Dendritic cell treated with granulocyte-macrophage colony-stimulating factor and Interleukin-4, amounts not matched to agents 40 ng/mL and 50 ng/mL, for 4 days (primary cell): ENCODE measurements at regions not wholly inside any gene's neighbourhood (a gene's known extent, or its start where the extent isn't known, plus 50 kb on each side); places are given as distances from the start of the nearest gene placed in this dataset.

Source experiments
- H3K27ac Mint-ChIP-seq: one replicate; pipeline ENCODE4 v1.8.0; 2022; ENCODE audit warnings: mild to moderate bottlenecking, mixed read lengths
- H3K27me3 Mint-ChIP-seq: one replicate; pipeline ENCODE4 v1.8.0; 2022; ENCODE audit warnings: mild to moderate bottlenecking, mixed read lengths
- H3K36me3 Mint-ChIP-seq: one replicate; pipeline ENCODE4 v1.8.0; 2022; ENCODE audit warnings: low read depth, mixed read lengths
- H3K4me1 Mint-ChIP-seq: one replicate; pipeline ENCODE4 v1.8.0; 2022; ENCODE audit warnings: low read depth, mixed read lengths
- H3K4me3 Mint-ChIP-seq: one replicate; pipeline ENCODE4 v1.8.0; 2022; ENCODE audit warnings: mild to moderate bottlenecking, moderate library complexity, mixed read lengths
- H3K9me3 Mint-ChIP-seq: one replicate; pipeline ENCODE4 v1.8.0; 2022; ENCODE audit warnings: mixed read lengths
- intact Hi-C: fragments of 100-400 bp; cut with micrococcal nuclease; formaldehyde crosslinking; loops from one replicate; pipeline ENCODE4 v1.15.0; 2022

DNA sequence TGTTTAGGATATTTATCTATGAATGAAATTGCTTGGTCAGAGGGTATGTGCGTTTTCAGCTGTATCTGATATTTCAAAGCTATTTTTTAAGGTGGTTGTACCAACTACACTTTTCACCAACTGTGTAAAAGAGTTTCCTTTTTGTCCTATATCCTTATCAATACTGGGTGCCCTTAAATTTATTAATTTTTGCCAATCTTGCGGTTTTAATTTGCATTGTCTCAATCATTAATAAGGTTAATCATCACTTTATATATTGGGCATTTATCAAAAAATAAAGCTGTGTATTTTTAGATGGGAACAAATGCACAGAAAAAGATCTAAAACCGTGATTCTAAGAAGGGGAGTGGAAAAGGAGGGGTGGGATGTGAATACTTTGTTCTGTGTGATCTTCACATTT is 66.7 kb upstream of the SALL4 start:
- Mint-ChIP-seq H3K36me3 (no peaks in the 10 kb centered on the region), H3K27me3 (peaks cover 2% of the 10 kb centered on the region), H3K4me1 (no peaks in the 10 kb centered on the region), H3K4me3 (no peak overlapping the region), H3K9me3 (no peaks in the 10 kb centered on the region), H3K27ac (no peak overlapping the region)
- intact Hi-C loops: no loop called here

DNA sequence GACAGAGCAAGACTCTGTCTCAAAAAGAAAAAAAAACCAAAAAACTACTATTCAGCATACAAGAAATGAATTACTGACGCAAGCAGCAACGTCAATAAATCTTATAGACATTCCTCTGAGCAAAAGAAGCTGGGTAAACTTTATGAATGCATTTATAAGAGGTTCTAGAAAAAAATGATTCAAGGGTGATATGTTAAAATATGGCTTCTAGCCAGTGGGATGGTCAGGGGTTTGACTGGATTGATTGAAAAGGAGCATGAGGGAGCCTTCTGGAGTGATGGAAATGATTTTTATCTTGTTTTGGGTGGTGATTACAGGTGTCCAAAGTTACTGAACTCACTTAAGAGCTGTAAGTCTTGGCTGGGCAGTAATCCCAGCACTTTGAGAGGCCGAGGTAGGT is 64.9 kb upstream of the SALL4 start:
- Mint-ChIP-seq H3K27me3 (peaks cover 3% of the 10 kb centered on the region), H3K9me3 (no peaks in the 10 kb centered on the region), H3K27ac (no peak overlapping the region), H3K36me3 (no peaks in the 10 kb centered on the region), H3K4me1 (no peaks in the 10 kb centered on the region), H3K4me3 (no peak overlapping the region)
- intact Hi-C loops: no loop called here

DNA sequence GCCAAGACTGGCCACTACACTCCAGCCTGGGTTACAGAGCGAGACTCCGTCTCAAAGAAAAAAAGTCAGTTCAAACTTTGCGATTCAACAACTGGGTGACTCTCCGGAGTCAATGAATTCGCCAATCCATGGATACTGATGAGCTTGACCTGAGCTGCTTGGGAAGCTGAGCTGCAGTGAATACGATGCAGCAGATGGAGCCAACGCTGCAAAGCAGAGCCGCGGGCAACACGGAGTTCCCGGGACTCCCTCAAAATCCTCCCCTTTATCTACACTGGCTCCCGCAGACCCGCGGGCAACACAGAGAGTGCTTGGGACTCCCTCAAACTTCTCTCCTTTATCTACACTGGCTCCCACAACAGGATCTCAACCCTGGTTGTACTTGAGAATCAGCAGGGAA is 62.6 kb upstream of the SALL4 start:
- intact Hi-C loops: no loop called here
- H3K4me3 Mint-ChIP-seq: no peak overlapping the region
- no peaks in the 10 kb centered on the region for H3K9me3 Mint-ChIP-seq
- no peaks in the 10 kb centered on the region for H3K4me1 Mint-ChIP-seq
- H3K27ac Mint-ChIP-seq: no peak overlapping the region
- peaks cover 1% of the 10 kb centered on the region for H3K27me3 Mint-ChIP-seq
- no peaks in the 10 kb centered on the region for H3K36me3 Mint-ChIP-seq

DNA sequence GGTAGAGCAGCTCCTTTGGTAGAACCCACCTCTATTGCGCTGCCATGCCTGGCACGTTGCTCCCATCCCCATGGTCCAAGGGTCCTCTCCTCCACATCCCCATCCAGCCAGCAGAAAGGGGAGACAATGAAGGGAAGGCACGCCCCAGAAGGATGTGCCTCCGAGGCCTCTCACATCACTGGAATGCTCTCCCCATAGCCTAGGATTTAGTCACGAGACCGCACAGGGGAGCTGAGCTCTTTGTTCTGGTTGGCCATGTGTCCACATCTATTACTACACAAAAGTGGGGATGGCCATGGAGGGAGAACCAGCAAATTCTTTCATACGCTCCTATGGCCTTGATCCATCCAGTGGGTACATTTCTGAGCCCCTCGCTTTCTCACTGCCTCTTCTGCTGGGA is 60.5 kb upstream of the SALL4 start:
- Mint-ChIP-seq H3K9me3 (no peaks in the 10 kb centered on the region), H3K27me3 (peaks cover 1% of the 10 kb centered on the region), H3K4me3 (no peak overlapping the region), H3K27ac (no peak overlapping the region), H3K4me1 (no peaks in the 10 kb centered on the region), H3K36me3 (no peaks in the 10 kb centered on the region)
- intact Hi-C loops: no loop called here

DNA sequence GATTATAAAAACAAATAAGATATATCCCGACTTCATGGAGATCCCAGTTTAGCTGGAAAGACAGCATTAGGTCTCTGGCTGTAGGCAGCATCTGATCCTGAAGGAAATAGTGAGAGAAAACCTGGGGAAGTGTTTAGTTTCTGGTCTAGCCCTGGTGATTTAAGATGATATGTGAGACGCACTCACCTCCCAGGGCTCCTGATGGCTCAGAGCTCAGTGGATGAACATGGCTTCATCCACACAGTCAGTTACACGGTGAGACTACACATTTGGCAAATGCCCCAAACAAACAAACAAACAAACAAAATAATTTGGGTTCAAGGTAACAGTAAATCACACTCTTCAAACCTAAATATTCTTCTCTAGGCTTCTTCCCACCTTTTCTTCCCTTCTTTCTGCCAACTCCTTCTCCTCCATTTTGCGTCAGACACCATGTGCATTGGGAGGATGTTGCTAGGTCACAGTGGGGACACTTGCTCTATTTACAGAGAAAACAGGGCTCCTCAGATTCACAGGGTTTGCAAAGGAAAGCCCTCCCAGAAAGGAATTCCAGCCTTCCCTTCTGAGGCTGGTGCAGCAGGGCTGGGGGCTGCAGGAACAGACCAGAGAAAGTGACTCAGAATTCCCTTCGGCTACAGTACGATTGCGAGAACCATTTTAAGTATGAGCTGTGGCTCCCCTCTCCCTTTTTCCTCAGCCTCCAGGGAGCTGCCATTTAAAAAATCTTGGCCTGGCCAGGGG is 59.6 kb upstream of the SALL4 start:
- intact Hi-C loops: no loop called here
- H3K9me3 Mint-ChIP-seq: no peaks in the 10 kb centered on the region
- H3K4me3 Mint-ChIP-seq: no peak overlapping the region
- H3K27me3 Mint-ChIP-seq: peaks cover 1% of the 10 kb centered on the region
- no peak overlapping the region for H3K27ac Mint-ChIP-seq
- no peaks in the 10 kb centered on the region for H3K4me1 Mint-ChIP-seq
- H3K36me3 Mint-ChIP-seq: no peaks in the 10 kb centered on the region

DNA sequence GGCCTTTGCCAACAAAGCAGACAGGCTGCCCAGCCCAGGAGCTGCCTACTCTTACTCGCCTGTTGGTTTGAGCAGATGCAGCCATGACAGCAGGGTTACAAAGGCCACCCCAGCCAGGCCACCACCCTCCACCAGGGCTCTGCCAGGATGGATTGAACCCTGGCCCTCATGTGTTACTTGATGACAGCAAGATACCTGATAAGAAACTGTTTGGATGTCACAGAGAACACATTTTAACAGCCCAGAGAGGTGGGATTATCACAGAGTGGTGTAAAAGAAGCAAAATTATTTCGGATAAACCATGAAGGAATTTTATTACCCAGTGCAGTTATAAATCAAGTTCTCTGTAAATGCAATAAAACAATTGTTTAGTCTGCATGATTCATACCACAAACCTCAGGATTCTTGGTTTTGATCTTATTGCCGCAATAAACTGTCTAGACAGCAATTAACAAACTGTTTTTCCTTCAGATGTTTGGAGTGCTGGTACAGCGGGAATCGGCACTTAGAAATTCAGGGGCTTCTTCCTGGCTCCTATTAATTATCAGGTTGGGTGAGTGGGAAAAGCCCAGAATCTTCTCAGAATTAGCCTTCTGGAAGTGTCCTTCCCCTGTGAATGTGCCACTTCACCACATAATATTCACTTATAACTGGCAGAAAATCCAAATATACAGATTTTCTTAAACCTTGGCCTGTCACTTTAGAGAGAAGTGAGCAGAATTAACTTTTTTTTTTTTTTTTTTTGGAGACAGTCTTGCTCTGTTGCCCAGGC is 58.0 kb upstream of the SALL4 start:
- no peak overlapping the region for H3K4me3 Mint-ChIP-seq
- H3K36me3 Mint-ChIP-seq: no peaks in the 10 kb centered on the region
- H3K27me3 Mint-ChIP-seq: peaks cover 1% of the 10 kb centered on the region
- no peak overlapping the region for H3K27ac Mint-ChIP-seq
- no peaks in the 10 kb centered on the region for H3K4me1 Mint-ChIP-seq
- intact Hi-C loops: no loop called here
- no peaks in the 10 kb centered on the region for H3K9me3 Mint-ChIP-seq

DNA sequence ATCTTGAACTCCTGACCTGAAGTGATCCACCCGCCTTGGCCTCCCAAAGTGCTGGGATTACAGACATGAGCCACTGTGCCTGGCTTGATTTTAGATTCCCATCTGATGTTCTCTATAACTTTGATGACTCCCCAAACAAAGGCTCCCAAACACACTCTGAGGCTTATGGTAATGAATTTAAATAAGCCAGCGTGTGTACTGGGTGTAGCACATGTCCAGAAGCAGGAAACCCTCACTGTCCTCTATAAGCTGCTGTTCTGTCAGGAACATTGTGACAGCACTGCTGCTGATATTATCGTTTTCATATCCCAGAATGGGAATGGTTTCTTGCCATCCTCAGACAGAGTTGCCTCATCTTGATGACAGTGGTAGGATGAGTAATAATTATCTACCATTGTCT is 54.1 kb upstream of the SALL4 start:
- Mint-ChIP-seq H3K4me3 (no peak overlapping the region), H3K36me3 (no peaks in the 10 kb centered on the region), H3K27ac (no peak overlapping the region), H3K9me3 (no peaks in the 10 kb centered on the region), H3K27me3 (no peaks in the 10 kb centered on the region), H3K4me1 (no peaks in the 10 kb centered on the region)
- intact Hi-C loops: no loop called here

DNA sequence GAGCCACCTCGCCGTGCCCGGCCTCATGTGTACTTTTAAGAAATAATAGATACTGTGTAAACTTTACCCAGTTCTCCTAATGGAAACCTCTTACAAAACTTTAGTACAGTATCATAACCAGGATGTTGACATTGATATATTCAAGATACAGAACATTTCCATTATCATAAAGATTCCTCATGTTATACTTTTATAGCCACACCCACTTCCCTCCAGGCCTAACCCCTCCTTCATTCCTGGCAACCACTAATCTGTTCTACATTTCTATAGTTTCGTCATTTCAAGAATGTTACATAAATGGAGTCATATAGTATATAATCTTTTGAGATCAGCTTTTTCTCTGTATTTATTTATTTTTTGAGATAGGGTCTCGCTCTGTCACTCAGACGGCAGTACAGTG is 52.6 kb upstream of the SALL4 start:
- Mint-ChIP-seq H3K27me3 (no peaks in the 10 kb centered on the region), H3K36me3 (no peaks in the 10 kb centered on the region), H3K9me3 (no peaks in the 10 kb centered on the region), H3K4me3 (no peak overlapping the region), H3K4me1 (no peaks in the 10 kb centered on the region), H3K27ac (no peak overlapping the region)
- intact Hi-C loops: no loop called here
